ENCODE measurements at regions not wholly inside any gene's neighbourhood (a gene's known extent, or its start where the extent isn't known, plus 50 kb on each side); places are given as distances from the start of the nearest gene placed in this dataset.

- DNase-seq (ENCODE audit: low spot score) (no peak), ATAC-seq (no peak), FAIRE-seq (no peak)
- no peaks in the 10 kb centered on the region for H3K27me3 ChIP-seq (ENCODE audit: control insufficient read depth in 1 of 2, insufficient read depth in 2 of 2, low read length in 2 of 2)
- intact Hi-C loops (cut with micrococcal nuclease; ENCODE audit: unreplicated experiment) (no loop called here), in situ Hi-C loops (cut with HindIII; ENCODE audit: extremely low pct_ligation_motif_present, low pct_unique_long_range_greater_than_20kb) (no loop called here)
- H3K4me2 ChIP-seq (ENCODE audit: low read depth, low read length), result no peak overlapping the region
- 22% methylated on average over 5 of the region's 5 CpGs for WGBS (ENCODE audit: low lambda C conversion rate)
- ChIA-PET POLR2A (no interaction called here), CTCF (ENCODE audit: low intra/inter-chr PET ratio, low total read pairs) (no interaction called here)
- no peak overlapping the region for H3K4me3 ChIP-seq (replicated peaks in 1 of 3; ENCODE audit: insufficient read depth in 1 of 3, low read depth in 2 of 3, low read length in 3 of 3)
- H3K27ac ChIP-seq (ENCODE audit: extremely low read length, insufficient read depth, low read length), result no peak overlapping the region
- H3K79me2 ChIP-seq (ENCODE audit: insufficient read depth, low read length), result no peaks in the 10 kb centered on the region
- peaks cover 38% of the 10 kb centered on the region for H3K9me3 ChIP-seq (ENCODE audit: low read length)
- BruUV-seq (replicated peaks), result no TSS peak
- H3K36me3 ChIP-seq (replicated peaks in 1 of 2; ENCODE audit: control insufficient read depth in 1 of 2, insufficient read depth in 2 of 2, low read length in 2 of 2), result no peaks in the 10 kb centered on the region
- no peak overlapping the region for H3K9ac ChIP-seq (ENCODE audit: insufficient read depth, low read depth, low read length)
- no peak for TF ChIP-seq NR2C2 (CRISPR knock-in tag; IDR thresholded peaks at IDR 0.05; ENCODE audit: borderline replicate concordance)
- TF ChIP-seq MNT (IDR thresholded peaks at IDR 0.05), result peak; percentile 72
- no peak overlapping the region for H2AFZ ChIP-seq (ENCODE audit: low read length)
- no peaks in the 10 kb centered on the region for H4K20me1 ChIP-seq (ENCODE audit: insufficient read depth, low read length)
- no peaks in the 10 kb centered on the region for H3K4me1 ChIP-seq (ENCODE audit: insufficient read depth, low read length)
Observed at GRCh38 chr14:97315790-97316189, 518.6 kb downstream of the VRK1 start.

- no TSS peak for BruUV-seq (replicated peaks)
- ATAC-seq, result no peak
- Histone ChIP-seq H3K36me3 (replicated peaks in 1 of 2; ENCODE audit: control insufficient read depth in 1 of 2, insufficient read depth in 2 of 2, low read length in 2 of 2) (no peaks in the 10 kb centered on the region), H3K79me2 (ENCODE audit: insufficient read depth, low read length) (no peaks in the 10 kb centered on the region), H3K27me3 (ENCODE audit: control insufficient read depth in 1 of 2, insufficient read depth in 2 of 2, low read length in 2 of 2) (no peaks in the 10 kb centered on the region), H3K4me3 (replicated peaks in 1 of 3; ENCODE audit: insufficient read depth in 1 of 3, low read depth in 2 of 3, low read length in 3 of 3) (no peak overlapping the region), H3K9me3 (ENCODE audit: low read length) (peaks cover 36% of the 10 kb centered on the region), H2AFZ (ENCODE audit: low read length) (no peak overlapping the region), H3K4me1 (ENCODE audit: insufficient read depth, low read length) (no peaks in the 10 kb centered on the region), H3K9ac (ENCODE audit: insufficient read depth, low read depth, low read length) (no peak overlapping the region), H4K20me1 (ENCODE audit: insufficient read depth, low read length) (no peaks in the 10 kb centered on the region), H3K4me2 (ENCODE audit: low read depth, low read length) (no peak overlapping the region), H3K27ac (ENCODE audit: extremely low read length, insufficient read depth, low read length) (no peak overlapping the region)
- in situ Hi-C loops (cut with HindIII; ENCODE audit: extremely low pct_ligation_motif_present, low pct_unique_long_range_greater_than_20kb), result no loop called here
- CTCF ChIA-PET (ENCODE audit: low intra/inter-chr PET ratio, low total read pairs), result no interaction called here
- DNase-seq (ENCODE audit: low spot score), result no peak
- intact Hi-C loops (cut with micrococcal nuclease; ENCODE audit: unreplicated experiment), result no loop called here
- 0% methylated on average over 2 of the region's 2 CpGs for WGBS (ENCODE audit: low lambda C conversion rate)
- TF ChIP-seq ZNF232 (CRISPR knock-in tag; IDR thresholded peaks at IDR 0.05; ENCODE audit: borderline replicate concordance) (no peak), BATF2 (CRISPR knock-in tag; IDR thresholded peaks at IDR 0.05) (no peak)
- POLR2A ChIA-PET, result no interaction called here
- no peak for FAIRE-seq
Observed at GRCh38 chr14:97318380-97318779, 521.2 kb downstream of the VRK1 start.

Data from HepG2 (cell line).